Keratinocyte (primary cell): ENCODE measurements at regions not wholly inside any gene's neighbourhood (a gene's known extent, or its start where the extent isn't known, plus 50 kb on each side); places are given as distances from the start of the nearest gene placed in this dataset.

ENCODE experiments used
- EZH2 ChIP-seq: IDR thresholded peaks from one replicate; pipeline ENCODE4 v1.6.1; 2012; ENCODE audit warnings: inconsistent platforms, mild to moderate bottlenecking, low read length, moderate library complexity
- TF ChIP-seq, protein P1 (sequence below), 3 experiments: IDR thresholded peaks in 1 of 3; conservative IDR thresholded peaks in 1 of 3; optimal IDR thresholded peaks in 1 of 3; 2 replicates in 2 of 3; 3 replicates in 1 of 3; pipeline versions ENCODE3 to v1.5.1; 2011; ENCODE audit warnings: low read length in 3 of 3, mild to moderate bottlenecking in 3 of 3, moderate library complexity in 2 of 3, control low read depth in 1 of 3, inconsistent platforms in 1 of 3; ENCODE audit not compliant: insufficient read depth in 2 of 3; ENCODE audit errors: extremely low read depth in 1 of 3

DNA sequence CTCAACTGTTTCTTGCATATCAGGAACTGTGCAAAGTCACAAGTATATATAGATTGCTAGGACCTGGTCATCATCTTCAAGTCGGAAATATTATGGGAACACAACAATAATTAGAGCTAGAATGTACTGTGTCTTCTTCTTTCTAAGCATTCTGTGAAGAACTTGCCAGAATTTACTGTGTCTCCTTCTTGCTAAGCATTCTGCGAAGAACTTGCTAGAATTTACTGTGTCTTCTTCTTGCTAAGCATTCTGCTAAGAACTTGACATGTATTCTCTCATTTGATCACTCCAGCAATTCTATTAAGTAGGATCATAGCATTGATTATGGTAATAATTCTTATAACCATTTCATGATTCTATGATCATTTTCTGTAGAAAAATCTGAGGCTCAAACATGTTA lies 231.7 kb downstream of the FOXL1 start:
- TF ChIP-seq, protein P1, sequence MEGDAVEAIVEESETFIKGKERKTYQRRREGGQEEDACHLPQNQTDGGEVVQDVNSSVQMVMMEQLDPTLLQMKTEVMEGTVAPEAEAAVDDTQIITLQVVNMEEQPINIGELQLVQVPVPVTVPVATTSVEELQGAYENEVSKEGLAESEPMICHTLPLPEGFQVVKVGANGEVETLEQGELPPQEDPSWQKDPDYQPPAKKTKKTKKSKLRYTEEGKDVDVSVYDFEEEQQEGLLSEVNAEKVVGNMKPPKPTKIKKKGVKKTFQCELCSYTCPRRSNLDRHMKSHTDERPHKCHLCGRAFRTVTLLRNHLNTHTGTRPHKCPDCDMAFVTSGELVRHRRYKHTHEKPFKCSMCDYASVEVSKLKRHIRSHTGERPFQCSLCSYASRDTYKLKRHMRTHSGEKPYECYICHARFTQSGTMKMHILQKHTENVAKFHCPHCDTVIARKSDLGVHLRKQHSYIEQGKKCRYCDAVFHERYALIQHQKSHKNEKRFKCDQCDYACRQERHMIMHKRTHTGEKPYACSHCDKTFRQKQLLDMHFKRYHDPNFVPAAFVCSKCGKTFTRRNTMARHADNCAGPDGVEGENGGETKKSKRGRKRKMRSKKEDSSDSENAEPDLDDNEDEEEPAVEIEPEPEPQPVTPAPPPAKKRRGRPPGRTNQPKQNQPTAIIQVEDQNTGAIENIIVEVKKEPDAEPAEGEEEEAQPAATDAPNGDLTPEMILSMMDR (optimal IDR thresholded peaks at IDR 0.05 in 1 of 3, IDR thresholded peaks at IDR 0.05 in 1 of 3, conservative IDR thresholded peaks at IDR 0.05 in 1 of 3; ENCODE audit: extremely low read depth in 1 of 3, insufficient read depth in 2 of 3, low read length in 3 of 3) = no peak
- no peak for TF ChIP-seq EZH2
